ENCODE measurements at regions not wholly inside any gene's neighbourhood (a gene's known extent, or its start where the extent isn't known, plus 50 kb on each side); places are given as distances from the start of the nearest gene placed in this dataset.
"Not testable (repeated sequence)": the region's sequence is repeated elsewhere in the genome, so short reads cannot be mapped to it uniquely, and the experiment has no call there.

DNA sequence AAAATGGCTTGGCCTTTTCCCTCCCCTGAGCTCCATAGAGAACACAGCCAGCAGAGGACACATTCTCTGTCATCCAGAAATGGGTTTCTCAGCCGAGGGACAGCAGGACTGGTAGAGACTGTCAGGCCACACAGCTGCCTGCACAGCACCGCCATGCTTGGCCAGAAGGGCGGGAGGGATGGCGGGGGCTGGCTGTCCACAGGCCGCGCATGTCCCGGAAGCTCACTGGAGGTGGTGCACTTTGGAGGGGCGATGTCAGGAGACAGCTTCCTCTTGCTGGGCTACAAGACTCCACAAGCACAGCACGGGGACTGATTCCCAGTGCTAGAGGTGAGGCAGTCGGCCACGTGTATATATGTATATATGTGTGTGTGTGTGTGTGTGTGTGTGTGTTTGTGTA, 125.3 kb downstream of the GOLGA6L4 start:
- not testable (repeated sequence) for DNase-seq (ENCODE audit: low spot score)

- DNase-seq (ENCODE audit: low spot score), result not testable (repeated sequence)
These were observed 148.8 kb downstream of the GOLGA6L4 start for GRCh38 chr15:84384421-84384820.

DNA sequence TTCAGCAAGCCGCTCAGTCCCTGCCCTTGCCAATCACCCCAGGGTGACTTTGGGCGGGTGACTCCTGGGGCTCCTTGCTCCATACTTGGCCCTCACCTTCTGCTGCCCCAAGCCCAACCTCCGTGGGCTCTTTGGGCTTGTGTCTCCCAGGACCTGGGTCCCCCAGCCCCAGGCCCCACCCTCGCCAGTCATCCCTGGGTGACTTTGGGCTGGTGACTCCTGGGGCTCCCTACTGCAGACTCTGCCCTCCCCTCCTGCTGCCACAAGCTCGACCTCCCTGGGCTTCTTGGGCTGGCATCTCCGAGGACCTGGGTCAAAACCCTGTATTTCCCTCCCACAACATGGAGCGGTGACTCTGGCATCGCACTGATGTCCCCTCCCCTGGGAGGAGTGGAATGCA, 151.5 kb downstream of the GOLGA6L4 start:
- DNase-seq (ENCODE audit: low spot score), result no peak

- DNase-seq (ENCODE audit: low spot score), result not testable (repeated sequence)
These were observed 152.6 kb downstream of the GOLGA6L4 start for GRCh38 chr15:84388201-84388600.

DNA sequence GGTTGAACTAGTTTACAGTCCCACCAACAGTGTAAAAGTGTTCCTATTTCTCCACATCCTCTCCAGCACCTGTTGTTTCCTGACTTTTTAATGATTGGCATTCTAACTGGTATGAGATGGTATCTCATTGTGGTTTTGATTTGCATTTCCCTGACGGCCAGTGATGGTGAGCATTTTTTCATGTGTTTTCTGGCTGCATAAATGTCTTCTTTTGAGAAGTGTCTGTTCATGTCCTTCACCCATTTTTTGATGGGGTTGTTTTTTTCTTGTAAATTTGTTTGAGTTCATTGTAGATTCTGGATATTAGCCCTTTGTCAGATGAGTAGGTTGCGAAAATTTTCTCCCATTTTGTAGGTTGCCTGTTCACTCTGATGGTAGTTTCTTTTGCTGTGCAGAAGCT, 153.1 kb downstream of the GOLGA6L4 start:
- not testable (repeated sequence) for DNase-seq (ENCODE audit: low spot score)

DNA sequence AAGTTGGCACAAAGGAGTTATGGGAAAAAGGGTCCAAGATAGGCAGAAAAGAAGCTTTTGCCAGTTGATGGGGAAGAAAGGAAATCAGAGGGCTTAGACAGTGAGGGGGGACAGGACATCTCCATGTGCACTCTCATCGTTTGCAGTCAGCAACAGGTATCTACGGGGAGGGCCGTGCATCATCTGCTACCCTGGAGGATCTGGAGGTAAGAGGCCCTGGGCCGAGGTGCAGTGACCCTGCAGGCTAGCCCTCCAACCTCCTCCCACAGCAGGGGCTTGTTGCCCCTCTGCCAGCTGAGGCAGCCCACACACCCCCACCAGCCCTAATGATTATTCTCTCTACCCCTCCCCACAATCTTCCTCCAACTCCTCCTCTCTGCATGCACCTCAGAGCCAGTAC, 154.8 kb downstream of the GOLGA6L4 start:
- not testable (repeated sequence) for DNase-seq (ENCODE audit: low spot score)

GRCh38 chr15:84391191-84391590, 155.6 kb downstream of the GOLGA6L4 start:
- no peak for DNase-seq (ENCODE audit: low spot score)

DNA sequence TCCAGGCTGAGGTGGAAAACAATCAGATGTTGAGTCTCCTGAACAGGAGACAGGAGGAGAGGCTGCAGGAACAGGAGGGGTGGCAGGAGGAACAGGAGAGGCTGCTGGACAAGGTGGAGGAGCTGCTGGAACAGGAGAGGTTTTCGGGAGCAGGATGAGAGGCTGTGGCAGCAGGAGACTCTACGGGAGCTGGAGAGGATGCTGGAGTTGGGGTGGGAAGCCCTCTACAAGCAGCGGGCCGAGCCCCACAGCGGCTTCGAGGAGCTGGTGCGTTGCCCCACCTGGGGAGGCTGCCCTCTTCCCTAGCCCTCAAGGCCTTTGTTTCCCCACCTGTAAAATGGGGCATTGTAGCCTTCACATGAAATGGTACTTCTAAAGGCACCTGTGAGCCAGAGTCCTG, 156.4 kb downstream of the GOLGA6L4 start:
- not testable (repeated sequence) for DNase-seq (ENCODE audit: low spot score)

DNA sequence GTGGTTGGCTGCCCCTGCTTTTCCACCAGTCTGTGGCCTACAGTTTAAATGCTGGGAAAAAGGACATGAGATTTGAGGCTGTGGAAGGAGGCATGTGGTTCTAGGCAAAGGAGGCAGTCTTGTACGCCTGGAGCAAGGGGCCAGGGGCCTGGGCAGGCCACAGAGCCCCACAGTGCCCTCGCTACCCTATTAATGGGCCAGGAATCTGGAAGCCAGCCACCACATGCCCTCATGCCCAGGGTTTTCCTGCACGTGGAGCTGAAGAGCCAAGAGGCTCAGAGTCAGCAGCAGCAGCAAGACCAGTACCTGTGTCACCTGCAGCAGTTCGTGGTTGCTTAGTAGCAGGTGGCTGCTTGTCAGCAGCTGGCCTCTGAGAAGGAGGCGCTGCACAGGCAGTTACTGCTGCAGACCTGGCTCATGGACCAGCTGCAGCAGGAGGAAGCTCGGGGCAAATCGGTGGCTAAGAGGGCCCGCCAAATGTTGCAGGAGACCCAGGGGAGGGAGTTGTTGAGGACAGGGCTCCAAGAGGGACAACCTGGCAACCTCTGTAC, 157.9 kb downstream of the GOLGA6L4 start:
- DNase-seq (ENCODE audit: low spot score), result not testable (repeated sequence)

DNA sequence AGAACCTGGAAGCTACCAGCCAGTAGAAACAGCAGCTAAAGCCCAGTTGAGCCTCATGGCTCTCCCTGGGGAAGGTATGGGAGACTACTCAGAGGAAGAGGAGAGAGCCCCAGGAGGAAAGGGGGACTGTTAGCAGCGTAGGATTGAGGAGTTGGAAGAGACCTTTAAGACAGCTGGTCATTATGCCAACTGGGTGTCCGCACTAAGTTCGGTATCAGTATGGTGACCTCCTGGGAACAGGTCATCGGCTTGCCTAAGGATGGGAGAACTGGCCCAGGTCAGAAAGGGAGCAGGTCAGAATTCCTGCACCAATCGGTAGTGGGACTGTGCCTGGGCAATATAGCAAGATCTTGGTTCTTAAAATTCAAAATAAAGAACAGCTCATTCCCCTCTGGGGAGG, 158.4 kb downstream of the GOLGA6L4 start:
- not testable (repeated sequence) for DNase-seq (ENCODE audit: low spot score)

- not testable (repeated sequence) for DNase-seq (ENCODE audit: low spot score)
These were observed 159.8 kb downstream of the GOLGA6L4 start for GRCh38 chr15:84395384-84395783.

DNA sequence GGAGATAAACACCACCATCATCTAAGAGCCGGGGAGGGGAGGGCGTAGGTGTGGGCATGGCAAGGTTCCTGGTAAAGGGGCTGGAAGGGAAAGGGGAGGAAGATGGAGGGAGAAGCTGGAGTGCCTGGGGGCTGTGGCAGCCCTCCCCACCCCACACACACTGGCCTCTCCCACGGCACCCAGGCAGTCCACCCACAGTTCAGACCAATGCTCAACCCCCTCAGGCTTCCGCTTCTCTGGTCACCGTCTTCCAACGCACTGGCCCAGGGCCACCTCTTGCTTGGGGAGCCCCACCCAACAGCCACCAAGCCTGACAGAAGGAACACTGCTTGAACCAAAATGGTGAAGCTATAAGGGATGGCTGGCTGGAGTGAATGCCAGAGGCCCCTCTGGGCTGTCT, 160.3 kb downstream of the GOLGA6L4 start:
- DNase-seq (ENCODE audit: low spot score), result not testable (repeated sequence)

DNA sequence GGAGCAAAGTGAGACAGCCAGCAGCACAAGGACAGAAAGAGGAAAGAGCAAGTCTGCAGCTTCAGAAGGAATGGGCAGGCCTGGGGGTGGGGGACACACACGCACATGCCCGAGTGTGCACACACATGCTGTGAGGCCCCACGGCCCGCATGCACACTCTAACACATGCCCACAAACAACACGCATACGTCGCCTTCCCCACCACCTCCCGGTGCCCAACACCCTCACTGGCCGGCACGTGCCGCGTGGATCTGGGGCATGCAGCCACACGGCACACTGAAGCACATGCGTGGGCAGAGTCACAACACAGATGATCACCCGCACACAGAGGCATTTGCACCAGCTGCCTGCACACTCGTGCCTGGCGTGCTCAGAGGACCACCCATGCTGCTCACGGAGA, 161.5 kb downstream of the GOLGA6L4 start:
- not testable (repeated sequence) for DNase-seq (ENCODE audit: low spot score)

- DNase-seq (ENCODE audit: low spot score), result not testable (repeated sequence)
These were observed 162.5 kb downstream of the GOLGA6L4 start for GRCh38 chr15:84398087-84398486.

DNA sequence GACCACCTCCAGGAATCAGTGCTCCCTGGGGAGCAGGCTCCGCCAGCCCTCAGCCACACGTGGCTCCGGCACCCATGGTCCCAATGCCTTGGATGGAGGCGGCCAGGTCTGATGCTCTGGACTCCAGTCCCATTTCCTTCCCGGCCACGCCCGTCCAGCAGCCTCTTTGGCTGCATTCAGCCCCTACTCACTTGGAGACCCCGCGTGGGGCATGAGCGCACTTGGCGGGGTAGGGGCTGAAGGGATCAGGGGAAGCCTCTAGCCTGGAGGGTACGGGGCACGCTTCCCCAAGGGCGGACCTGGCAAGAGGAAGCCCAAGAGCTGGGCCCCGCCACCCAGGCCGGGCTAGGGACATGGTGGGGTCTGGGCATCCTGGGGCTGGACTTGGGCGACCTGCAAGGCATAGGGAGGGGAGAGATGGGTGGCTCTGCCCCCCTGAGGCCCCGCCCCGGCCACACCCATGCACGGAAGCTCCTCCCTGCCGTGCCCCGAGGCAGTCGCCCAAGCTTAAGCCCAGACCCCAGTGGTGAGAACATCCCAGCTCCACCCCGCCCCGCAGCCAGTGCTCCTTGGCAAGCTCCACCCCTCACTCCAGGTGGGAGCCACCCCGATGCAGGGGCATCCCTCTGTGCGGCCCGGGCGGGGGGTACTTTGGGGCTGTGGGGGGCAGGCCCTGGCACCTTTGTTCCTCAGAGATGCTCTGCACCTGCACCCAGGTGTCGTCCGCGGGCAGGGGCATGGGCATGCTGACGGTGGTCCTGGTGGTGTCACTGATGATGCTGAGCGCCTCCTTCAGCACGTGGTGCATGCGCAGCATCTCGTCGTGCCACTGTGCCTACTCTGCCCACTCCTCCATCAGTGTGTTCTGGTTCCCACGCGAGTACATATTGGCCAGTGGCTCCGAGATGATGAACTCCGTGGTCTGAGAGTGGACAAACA, 163.5 kb downstream of the GOLGA6L4 start:
- DNase-seq (ENCODE audit: low spot score), result no peak

DNA sequence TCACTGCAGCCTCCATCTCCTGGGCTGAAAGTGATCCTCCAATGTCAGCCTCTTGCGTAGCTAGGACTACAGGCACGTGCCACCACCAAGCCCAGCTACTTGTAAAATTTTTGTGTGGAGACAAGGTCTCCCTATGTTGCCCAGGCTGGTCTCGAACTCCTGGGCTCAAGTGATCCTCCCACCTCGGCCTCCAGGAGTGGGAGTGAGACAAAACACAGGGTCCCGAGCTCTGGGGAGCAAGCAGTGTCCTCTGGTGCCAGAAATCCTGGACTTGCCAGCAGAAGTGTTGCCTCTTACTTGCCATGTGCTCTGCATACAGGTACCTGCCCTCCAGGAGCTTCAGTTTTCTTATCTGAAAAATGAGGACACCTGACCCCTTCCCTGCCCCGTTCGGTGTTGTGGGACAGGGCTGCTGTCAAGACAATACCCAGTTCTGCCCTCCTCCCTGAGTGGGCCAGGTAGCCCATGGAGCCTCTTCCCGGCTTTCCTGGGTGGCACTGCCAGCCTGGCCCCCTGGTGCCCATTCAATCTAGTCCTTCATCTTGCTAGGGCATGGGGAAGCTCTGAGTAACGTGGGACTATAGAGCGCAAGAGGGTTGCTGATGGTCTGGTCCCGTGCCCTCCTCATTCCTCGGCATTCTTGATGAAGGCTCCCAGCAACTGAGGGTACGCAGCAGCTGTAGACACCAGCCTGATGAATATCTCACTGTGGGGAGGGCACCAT, 164.6 kb downstream of the GOLGA6L4 start:
- no peak for DNase-seq (ENCODE audit: low spot score)

DNA sequence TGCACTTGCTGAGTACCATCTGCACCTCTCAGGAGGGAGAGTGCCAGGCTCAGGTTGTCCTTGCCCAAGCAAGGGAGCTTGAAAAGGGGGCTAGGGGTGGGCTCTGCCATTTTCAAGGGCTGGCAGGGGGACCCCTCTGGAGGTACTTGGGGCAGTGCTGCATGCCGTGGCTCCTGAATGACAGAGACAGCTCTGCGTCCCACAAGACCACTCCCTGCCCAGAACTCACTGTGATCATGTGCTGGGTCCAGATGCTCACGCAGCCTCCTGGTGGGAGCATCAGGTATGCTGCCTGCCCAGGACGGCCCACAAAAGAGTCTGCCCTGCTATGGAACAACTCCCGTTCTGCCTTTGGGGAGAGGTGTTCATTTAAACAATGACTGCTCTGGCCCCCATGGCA, 165.2 kb downstream of the GOLGA6L4 start:
- no peak for DNase-seq (ENCODE audit: low spot score)

GRCh38 chr15:84401461-84401860, 165.9 kb downstream of the GOLGA6L4 start:
- not testable (repeated sequence) for DNase-seq (ENCODE audit: low spot score)

DNA sequence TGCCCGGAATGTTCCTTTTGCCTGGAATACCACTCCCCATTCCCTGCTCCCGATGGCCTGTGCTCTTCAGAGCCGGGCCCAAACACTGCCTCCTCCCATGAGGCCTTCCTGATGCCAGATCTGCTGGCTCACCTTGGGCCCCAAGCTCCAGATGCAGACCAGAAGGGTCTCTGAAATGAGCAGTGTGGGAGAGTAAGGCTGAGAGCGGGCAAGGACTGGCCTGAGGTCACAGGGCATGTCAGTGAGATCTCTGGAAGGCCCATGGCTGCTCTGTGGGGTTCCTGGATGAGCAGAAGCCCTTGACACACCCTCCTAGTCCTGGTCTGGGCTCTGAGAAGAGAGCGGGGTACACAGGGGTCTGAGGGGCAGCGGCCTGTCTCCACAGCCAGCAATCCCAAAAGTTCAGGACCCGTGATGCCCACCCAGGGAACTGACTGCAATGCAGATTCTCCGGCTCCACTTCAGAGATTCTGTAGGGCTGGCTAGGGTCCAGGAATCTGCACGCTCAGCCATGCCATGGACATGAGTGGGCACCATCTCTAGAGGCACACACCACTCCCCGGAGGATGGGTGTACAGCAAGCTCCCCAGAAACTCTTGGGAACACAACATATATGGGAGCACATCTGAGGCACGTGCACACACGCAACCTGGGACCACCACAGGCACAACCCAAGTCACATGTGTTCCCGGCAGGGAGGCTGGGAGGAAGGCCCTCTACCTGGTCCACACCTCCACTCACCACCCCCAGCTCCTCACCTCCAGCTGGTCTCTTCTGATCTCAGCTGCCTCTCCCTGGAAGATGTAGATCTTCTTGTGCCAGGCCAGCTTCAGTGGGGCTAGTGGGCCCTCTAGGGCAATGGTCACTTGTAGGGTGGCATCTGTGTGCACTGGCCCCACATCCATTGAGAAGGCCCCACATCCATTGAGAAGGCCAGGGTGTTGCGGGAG, 166.6 kb downstream of the GOLGA6L4 start:
- DNase-seq (ENCODE audit: low spot score), result not testable (repeated sequence)

- no peak for DNase-seq (ENCODE audit: low spot score)
These were observed 167.5 kb downstream of the GOLGA6L4 start for GRCh38 chr15:84402856-84403608.

GRCh38 chr15:84409357-84409756, 173.8 kb downstream of the GOLGA6L4 start:
- not testable (repeated sequence) for DNase-seq (ENCODE audit: low spot score)

Data from CD4-positive, alpha-beta T cell treated with Interleukin-15 for 4 hours (primary cell).